Muscle of leg (tissue), 3 donors: ENCODE measurements at regions not wholly inside any gene's neighbourhood (a gene's known extent, or its start where the extent isn't known, plus 50 kb on each side); places are given as distances from the start of the nearest gene placed in this dataset.
"Not testable (repeated sequence)": the region's sequence is repeated elsewhere in the genome, so short reads cannot be mapped to it uniquely, and the experiment has no call there.

ENCODE experiments used
- DNase-seq: peaks from one replicate; pipeline ENCODE4 v3.0.0; 2013
- H3K27ac ChIP-seq: one replicate; pipeline ENCODE4 v1.5.1; 2013; ENCODE audit warnings: mild to moderate bottlenecking, low read length, control low read depth
- H3K27me3 ChIP-seq: one replicate; pipeline ENCODE4 v1.6.1; 2013; ENCODE audit warnings: low read length; ENCODE audit not compliant: control insufficient read depth, insufficient read depth
- H3K36me3 ChIP-seq: one replicate; pipeline ENCODE4 v1.6.1; 2013; ENCODE audit warnings: low read length; ENCODE audit not compliant: control insufficient read depth, insufficient read depth
- H3K4me1 ChIP-seq: one replicate; pipeline ENCODE4 v1.6.1; 2013; ENCODE audit warnings: low read length; ENCODE audit not compliant: control insufficient read depth, insufficient read depth
- H3K4me3 ChIP-seq: one replicate; pipeline ENCODE4 v1.5.1; 2013; ENCODE audit warnings: low read length, control low read depth
- H3K9me3 ChIP-seq: replicated peaks from 2 replicates; pipeline ENCODE4 v1.6.1; 2013; ENCODE audit warnings: low read depth, low read length; ENCODE audit not compliant: control insufficient read depth
- WGBS: methylation state at CpG from one replicate; pipeline ENCODE4 v1.1.5; 2013; ENCODE audit warnings: missing lambda C conversion rate; ENCODE audit not compliant: insufficient coverage; 5-methylcytosine and 5-hydroxymethylcytosine counted together

GRCh38 chr10:29784175-29784773, 149.5 kb upstream of the SVIL start:
- Histone ChIP-seq H3K36me3 (no peaks in the 10 kb centered on the region), H3K27me3 (no peaks in the 10 kb centered on the region), H3K4me3 (no peak overlapping the region), H3K4me1 (peaks cover 5% of the 10 kb centered on the region), H3K9me3 (peaks cover 7% of the 10 kb centered on the region), H3K27ac (peak overlapping the region; percentile 42)
- peak; percentile 72 for DNase-seq
- WGBS: 45% methylated on average over 2 of the region's 7 CpGs

GRCh38 chr10:29783201-29783947, 148.6 kb upstream of the SVIL start:
- no peaks in the 10 kb centered on the region for H3K36me3 ChIP-seq
- no peak overlapping the region for H3K27ac ChIP-seq
- H3K4me3 ChIP-seq: no peak overlapping the region

GRCh38 chr10:29780639-29781038, 145.9 kb upstream of the SVIL start:
- DNase-seq: no peak
- Histone ChIP-seq H3K4me1 (peaks cover 5% of the 10 kb centered on the region), H3K27me3 (no peaks in the 10 kb centered on the region), H3K36me3 (no peaks in the 10 kb centered on the region), H3K27ac (no peak overlapping the region), H3K4me3 (no peak overlapping the region), H3K9me3 (no peaks in the 10 kb centered on the region)
- WGBS: 60% methylated on average over 2 of the region's 3 CpGs

More at GRCh38 chr10:29783201-29783947, 148.6 kb upstream of the SVIL start:
- 87% methylated on average over 2 of the region's 3 CpGs for WGBS
- Histone ChIP-seq H3K4me1 (peaks cover 5% of the 10 kb centered on the region), H3K27me3 (no peaks in the 10 kb centered on the region), H3K9me3 (peaks cover 6% of the 10 kb centered on the region)
- no peak for DNase-seq

- Histone ChIP-seq H3K27me3 (no peaks in the 10 kb centered on the region), H3K27ac (no peak overlapping the region), H3K4me3 (no peak overlapping the region), H3K9me3 (no peaks in the 10 kb centered on the region), H3K36me3 (no peaks in the 10 kb centered on the region), H3K4me1 (peaks cover 5% of the 10 kb centered on the region)
- WGBS: no CpG with 5 or more reads among the region's 1 CpG
- DNase-seq: peak; percentile 30
Measured at GRCh38 chr10:29780096-29780495, 145.3 kb upstream of the SVIL start.

GRCh38 chr10:29776246-29776645, 141.5 kb upstream of the SVIL start:
- no peak overlapping the region for H3K4me3 ChIP-seq
- no CpG with 5 or more reads among the region's 2 CpGs for WGBS
- H3K36me3 ChIP-seq: no peaks in the 10 kb centered on the region
- H3K4me1 ChIP-seq: peaks cover 2% of the 10 kb centered on the region
- no peaks in the 10 kb centered on the region for H3K9me3 ChIP-seq
- no peaks in the 10 kb centered on the region for H3K27me3 ChIP-seq
- no peak overlapping the region for H3K27ac ChIP-seq
- no peak for DNase-seq

GRCh38 chr10:29774475-29774874, 139.7 kb upstream of the SVIL start:
- no peaks in the 10 kb centered on the region for H3K36me3 ChIP-seq
- no peaks in the 10 kb centered on the region for H3K27me3 ChIP-seq
- H3K4me1 ChIP-seq: peaks cover 2% of the 10 kb centered on the region
- H3K9me3 ChIP-seq: no peaks in the 10 kb centered on the region
- H3K27ac ChIP-seq: no peak overlapping the region
- WGBS: no CpG with 5 or more reads among the region's 2 CpGs
- peak; percentile 21 for DNase-seq
- H3K4me3 ChIP-seq: no peak overlapping the region

GRCh38 chr10:29773675-29774091, 138.9 kb upstream of the SVIL start:
- 92% methylated on average over 1 of the region's 1 CpG for WGBS
- Histone ChIP-seq H3K4me3 (no peak overlapping the region), H3K4me1 (peaks cover 2% of the 10 kb centered on the region), H3K36me3 (no peaks in the 10 kb centered on the region), H3K9me3 (no peaks in the 10 kb centered on the region), H3K27ac (no peak overlapping the region), H3K27me3 (no peaks in the 10 kb centered on the region)
- DNase-seq: no peak

- no peak overlapping the region for H3K27ac ChIP-seq
- no peak for DNase-seq
- no peaks in the 10 kb centered on the region for H3K36me3 ChIP-seq
- H3K27me3 ChIP-seq: no peaks in the 10 kb centered on the region
- H3K4me3 ChIP-seq: no peak overlapping the region
- 41% methylated on average over 3 of the region's 5 CpGs for WGBS
- H3K9me3 ChIP-seq: no peaks in the 10 kb centered on the region
- H3K4me1 ChIP-seq: peaks cover 2% of the 10 kb centered on the region
Measured at GRCh38 chr10:29772403-29772802, 137.6 kb upstream of the SVIL start.

GRCh38 chr10:29771376-29771775, 136.6 kb upstream of the SVIL start:
- Histone ChIP-seq H3K27ac (no peak overlapping the region), H3K4me1 (peaks cover 2% of the 10 kb centered on the region), H3K36me3 (no peaks in the 10 kb centered on the region), H3K4me3 (no peak overlapping the region), H3K9me3 (no peaks in the 10 kb centered on the region), H3K27me3 (no peaks in the 10 kb centered on the region)
- WGBS: 83% methylated on average over 1 of the region's 5 CpGs
- DNase-seq: no peak

- H3K4me1 ChIP-seq, H3K36me3 ChIP-seq, DNase-seq, H3K4me3 ChIP-seq, H3K9me3 ChIP-seq, H3K27ac ChIP-seq, H3K27me3 ChIP-seq: not testable (repeated sequence)
- no CpG with 5 or more reads among the region's 4 CpGs for WGBS
Measured at GRCh38 chr10:29769277-29769676, 134.5 kb upstream of the SVIL start.
